Skin of body (tissue), 1 donor: ENCODE measurements at regions not wholly inside any gene's neighbourhood (a gene's known extent, or its start where the extent isn't known, plus 50 kb on each side); places are given as distances from the start of the nearest gene placed in this dataset.

Experiments
- DNase-seq: peaks from one replicate; lab custom pipeline; 2025; lab: John Stamatoyannopoulos, UW

GRCh38 chr10:111789821-111790220 lies 393.7 kb downstream of the GPAM start:
- no peak for DNase-seq

GRCh38 chr10:111801841-111802240 lies 381.7 kb downstream of the GPAM start:
- no peak for DNase-seq

- DNase-seq = no peak
Measured at GRCh38 chr10:111804781-111805180, 378.8 kb downstream of the GPAM start.

GRCh38 chr10:111811517-111811916 lies 372.0 kb downstream of the GPAM start:
- no peak for DNase-seq

GRCh38 chr10:111820471-111820870 lies 363.1 kb downstream of the GPAM start:
- DNase-seq = peak; percentile 32

- DNase-seq = no peak
Measured at GRCh38 chr10:111821871-111822270, 361.7 kb downstream of the GPAM start.

- no peak for DNase-seq
Measured at GRCh38 chr10:111822661-111823060, 360.9 kb downstream of the GPAM start.

GRCh38 chr10:111824128-111824527 lies 359.4 kb downstream of the GPAM start:
- DNase-seq = no peak

GRCh38 chr10:111830359-111830758 lies 353.2 kb downstream of the GPAM start:
- DNase-seq = no peak

GRCh38 chr10:111831058-111831457 lies 352.5 kb downstream of the GPAM start:
- no peak for DNase-seq

- no peak for DNase-seq
Measured at GRCh38 chr10:111833251-111833650, 350.3 kb downstream of the GPAM start.

GRCh38 chr10:111835574-111835973 lies 348.0 kb downstream of the GPAM start:
- DNase-seq = peak; percentile 43

GRCh38 chr10:111836064-111836463 lies 347.5 kb downstream of the GPAM start:
- no peak for DNase-seq

GRCh38 chr10:111836571-111836970 lies 347.0 kb downstream of the GPAM start:
- peak; percentile 15 for DNase-seq

GRCh38 chr10:111837086-111837485 lies 346.5 kb downstream of the GPAM start:
- DNase-seq = no peak

- DNase-seq = no peak
Measured at GRCh38 chr10:111837985-111838384, 345.6 kb downstream of the GPAM start.

GRCh38 chr10:111840546-111840945 lies 343.0 kb downstream of the GPAM start:
- DNase-seq = no peak

- DNase-seq = no peak
Measured at GRCh38 chr10:111852801-111853200, 330.8 kb downstream of the GPAM start.

- DNase-seq = no peak
Measured at GRCh38 chr10:111856631-111857030, 326.9 kb downstream of the GPAM start.

- no peak for DNase-seq
Measured at GRCh38 chr10:111865550-111865949, 318.0 kb downstream of the GPAM start.

GRCh38 chr10:111871458-111871857 lies 312.1 kb downstream of the GPAM start:
- no peak for DNase-seq

- DNase-seq = no peak
Measured at GRCh38 chr10:111872591-111872990, 311.0 kb downstream of the GPAM start.

- no peak for DNase-seq
Measured at GRCh38 chr10:111873041-111873440, 310.5 kb downstream of the GPAM start.

- no peak for DNase-seq
Measured at GRCh38 chr10:111873621-111874135, 309.9 kb downstream of the GPAM start.
